Endothelial cell of umbilical vein (primary cell): ENCODE measurements at regions not wholly inside any gene's neighbourhood (a gene's known extent, or its start where the extent isn't known, plus 50 kb on each side); places are given as distances from the start of the nearest gene placed in this dataset.

ENCODE experiments used
- BruUV-seq: library from RNA; stranded (reverse); fragments of 400-500 nt; replicated peaks from 2 replicates; lab custom pipeline; 2021; lab: Mats Ljungman, UMichigan
- CTCF ChIA-PET: fragments of 300-600, 350-600 bp; sonication (Branson Sonifier 250); formaldehyde crosslinking; loops from one replicate; lab custom pipeline; 2021; ENCODE audit warnings: antibody characterized with exemption, inconsistent platforms; lab: Charles Lee
- POLR2A ChIA-PET: fragments of 300-600, 350-600 bp; sonication (Branson Sonifier 250); formaldehyde crosslinking; loops from one replicate; lab custom pipeline; 2021; ENCODE audit warnings: antibody characterized with exemption, inconsistent platforms; lab: Charles Lee
- DNase-seq: peaks from one replicate; pipeline ENCODE4 v3.0.0-alpha.2; 2011; ENCODE audit warnings: low read depth, low spot score
- FAIRE-seq: peaks from 2 replicates; lab custom pipeline; 2011; peaks lifted over from hg19 to GRCh38; lab: Jason Lieb, UNC
- H2AFZ ChIP-seq: 2 replicates; pipeline ENCODE4 v1.6.0; 2012; ENCODE audit warnings: low read depth, low read length, control low read depth, inconsistent platforms
- H3K27ac ChIP-seq: 2 replicates; pipeline ENCODE4 v1.5.1; 2011; ENCODE audit warnings: low read depth, mild to moderate bottlenecking, control low read depth, low read length, moderate library complexity; ENCODE audit not compliant: insufficient read depth
- H3K27me3 ChIP-seq, 2 experiments: 2 replicates each; pipeline versions ENCODE4 v1.6.0 to v1.6.1; 2011; ENCODE audit warnings: low read length in 2 of 2, mixed read lengths in 1 of 2; ENCODE audit not compliant: control insufficient read depth in 2 of 2, insufficient read depth in 2 of 2
- H3K36me3 ChIP-seq, 2 experiments: 2 replicates in 1 of 2; 3 replicates in 1 of 2; pipeline ENCODE4 v1.5.1; 2011; ENCODE audit warnings: low read length in 2 of 2, mild to moderate bottlenecking in 1 of 2, moderate library complexity in 1 of 2; ENCODE audit not compliant: control insufficient read depth in 2 of 2, insufficient read depth in 2 of 2; ENCODE audit errors: extremely low read depth in 1 of 2
- H3K4me1 ChIP-seq: 3 replicates; pipeline ENCODE4 v1.5.1; 2011; ENCODE audit warnings: mild to moderate bottlenecking, low read length; ENCODE audit not compliant: control insufficient read depth, insufficient read depth; ENCODE audit errors: extremely low read depth
- H3K4me2 ChIP-seq: 2 replicates; pipeline ENCODE4 v1.6.1; 2011; ENCODE audit warnings: low read length, control low read depth, mixed read lengths; ENCODE audit not compliant: insufficient read depth
- H3K4me3 ChIP-seq, 3 experiments: fragments of 200-600 bp in 1 of 3; sonication (generic), shearing (Covaris generic) in 1 of 3; replicated peaks in 1 of 3; 2 replicates each; pipeline ENCODE4 v1.5.1; 2011 to 2016; ENCODE audit warnings: control low read depth in 3 of 3, low read length in 3 of 3, mild to moderate bottlenecking in 2 of 3, inconsistent platforms in 1 of 3, low read depth in 1 of 3, moderate library complexity in 1 of 3; ENCODE audit not compliant: insufficient read depth in 1 of 3
- H3K79me2 ChIP-seq: 2 replicates; pipeline ENCODE4 v1.6.0; 2012; ENCODE audit warnings: low read length, inconsistent platforms; ENCODE audit not compliant: control insufficient read depth, insufficient read depth
- H3K9ac ChIP-seq: replicated peaks from 2 replicates; pipeline ENCODE3; 2011; ENCODE audit warnings: low read length, control low read depth; ENCODE audit not compliant: insufficient read depth; ENCODE audit errors: extremely low read depth
- H3K9me1 ChIP-seq: replicated peaks from 3 replicates; pipeline ENCODE4 v1.6.0; 2011; ENCODE audit warnings: mild to moderate bottlenecking, low read length; ENCODE audit not compliant: control insufficient read depth, insufficient read depth; ENCODE audit errors: extremely low read depth
- H3K9me3 ChIP-seq: replicated peaks from 2 replicates; pipeline ENCODE4 v1.5.1; 2012; ENCODE audit warnings: low read length, inconsistent platforms; ENCODE audit not compliant: control insufficient read depth, insufficient read depth
- H4K20me1 ChIP-seq: replicated peaks from 2 replicates; pipeline ENCODE3; 2011; ENCODE audit warnings: mild to moderate bottlenecking, low read length; ENCODE audit not compliant: control insufficient read depth, insufficient read depth; ENCODE audit errors: extremely low read depth
- CTCF ChIP-seq, 2 donors: IDR thresholded peaks; 1 replicate in 1 of 2; 2 replicates in 1 of 2; pipeline ENCODE4 v1.5.1; 2011; ENCODE audit warnings: low read length in 2 of 2, mild to moderate bottlenecking in 2 of 2, moderate library complexity in 2 of 2, control low read depth in 1 of 2, inconsistent platforms in 1 of 2, low read depth in 1 of 2; ENCODE audit not compliant: insufficient read depth in 1 of 2; ENCODE audit errors: extremely low read depth in 1 of 2
- EZH2 ChIP-seq: IDR thresholded peaks from 2 replicates; pipeline ENCODE4 v1.6.1; 2012; ENCODE audit warnings: borderline replicate concordance, low read depth, mild to moderate bottlenecking, moderate library complexity, low read length, inconsistent platforms; ENCODE audit not compliant: severe bottlenecking
- FOS ChIP-seq: IDR thresholded peaks from 2 replicates; pipeline ENCODE4 v1.6.1; 2011; ENCODE audit warnings: mild to moderate bottlenecking, low read length, moderate library complexity, borderline replicate concordance; ENCODE audit not compliant: insufficient read depth
- GATA2 ChIP-seq: IDR thresholded peaks from 2 replicates; pipeline ENCODE4 v1.7.0; 2011; ENCODE audit warnings: low read depth, mild to moderate bottlenecking, moderate library complexity, mixed read lengths, low read length; ENCODE audit not compliant: insufficient read length, insufficient read depth
- JUN ChIP-seq: IDR thresholded peaks from 2 replicates; pipeline ENCODE4 v1.6.1; 2011; ENCODE audit warnings: borderline replicate concordance, low read depth; ENCODE audit not compliant: insufficient read length, insufficient read depth
- MAX ChIP-seq: IDR thresholded peaks from 2 replicates; pipeline ENCODE4 v1.6.1; 2011; ENCODE audit not compliant: insufficient read depth, insufficient read length
- MYC ChIP-seq: IDR thresholded peaks from one replicate; pipeline ENCODE4 v1.6.1; 2011; ENCODE audit warnings: mild to moderate bottlenecking, low read depth, low read length
- POLR2A ChIP-seq: IDR thresholded peaks from 2 replicates; pipeline ENCODE4 v1.6.1; 2012; ENCODE audit warnings: low read depth, mild to moderate bottlenecking, control low read depth, low read length
- POLR2AphosphoS5 ChIP-seq: IDR thresholded peaks from 2 replicates; pipeline ENCODE4 v1.6.1; 2012; ENCODE audit warnings: low read depth, mild to moderate bottlenecking, control low read depth, low read length, moderate library complexity; ENCODE audit not compliant: insufficient read depth
- dilution Hi-C: fragments of 300-500 bp; cut with MboI; formaldehyde crosslinking; loops from one replicate; pipeline ENCODE4 v1.15.0; 2019; ENCODE audit warnings: low sequenced_read_pairs; ENCODE audit not compliant: extremely low pct_ligation_motif_present
- intact Hi-C: fragments of 100-400 bp; cut with micrococcal nuclease; formaldehyde crosslinking; loops from one replicate; pipeline ENCODE4 v1.10.0; 2022

GRCh38 chr4:160326110-160326509 lies 1223.2 kb downstream of the RAPGEF2 start:
- FAIRE-seq, result no peak
- dilution Hi-C loops (no loop called here), intact Hi-C loops (no loop called here)
- Histone ChIP-seq H3K4me3 (no peak overlapping the region), H4K20me1 (no peaks in the 10 kb centered on the region), H3K27ac (no peak overlapping the region), H2AFZ (no peak overlapping the region), H3K9me1 (no peaks in the 10 kb centered on the region), H3K4me2 (no peak overlapping the region), H3K36me3 (no peaks in the 10 kb centered on the region), H3K27me3 (no peaks in the 10 kb centered on the region), H3K9me3 (no peaks in the 10 kb centered on the region), H3K4me1 (no peaks in the 10 kb centered on the region), H3K79me2 (no peaks in the 10 kb centered on the region), H3K9ac (no peak overlapping the region)
- TF ChIP-seq MAX, result no peak
- TF ChIP-seq EZH2, result no peak
- no peak for TF ChIP-seq CTCF (IDR thresholded peaks at IDR 0.05; ENCODE audit: extremely low read depth in 1 of 2, insufficient read depth in 1 of 2, low read depth in 1 of 2, low read length in 2 of 2)
- TF ChIP-seq GATA2, result no peak
- no peak for TF ChIP-seq JUN
- no peak for TF ChIP-seq FOS
- no peak for TF ChIP-seq POLR2AphosphoS5
- no peak for TF ChIP-seq MYC
- no peak for TF ChIP-seq POLR2A
- BruUV-seq, result no TSS peak
- DNase-seq, result no peak
- CTCF ChIA-PET, result no interaction called here
- POLR2A ChIA-PET, result no interaction called here
